Kidney (tissue), 13 donors: ENCODE measurements at regions not wholly inside any gene's neighbourhood (a gene's known extent, or its start where the extent isn't known, plus 50 kb on each side); places are given as distances from the start of the nearest gene placed in this dataset.
A peak's percentile ranks its signal among the peaks of the same experiment; 100 is the strongest.

ENCODE experiments used
- DNase-seq, 5 donors: peaks; one replicate each; pipeline ENCODE4 v3.0.0-alpha.2; 2013 to 2020
- FAIRE-seq: peaks from 2 replicates; lab custom pipeline; 2012; peaks lifted over from hg19 to GRCh38; lab: Jason Lieb, UNC
- H3K27ac ChIP-seq, 2 donors: one replicate each; pipeline ENCODE4 v1.7.0; 2013; ENCODE audit warnings: low read depth in 2 of 2, low read length in 2 of 2, inconsistent platforms in 1 of 2
- H3K27me3 ChIP-seq: one replicate; pipeline ENCODE4 v1.7.1; 2013; ENCODE audit warnings: low read length, inconsistent platforms; ENCODE audit not compliant: control insufficient read depth, insufficient read depth
- H3K36me3 ChIP-seq, 3 donors: one replicate each; pipeline versions ENCODE4 v1.7.0 to v1.7.1; 2013; ENCODE audit warnings: low read length in 3 of 3, control low read depth in 1 of 3, inconsistent platforms in 1 of 3; ENCODE audit not compliant: insufficient read depth in 3 of 3, control insufficient read depth in 2 of 3
- H3K4me1 ChIP-seq, 3 donors: one replicate each; pipeline versions ENCODE4 v1.7.0 to v1.7.1; 2013; ENCODE audit warnings: low read length in 3 of 3, inconsistent platforms in 1 of 3, low read depth in 1 of 3; ENCODE audit not compliant: control insufficient read depth in 2 of 3, insufficient read depth in 2 of 3
- H3K4me3 ChIP-seq, 3 donors: one replicate each; pipeline versions ENCODE4 v1.7.0 to v1.8.1; 2013; ENCODE audit warnings: low read length in 3 of 3, control low read depth in 1 of 3, inconsistent platforms in 1 of 3
- H3K9ac ChIP-seq, 3 donors: one replicate each; pipeline versions ENCODE4 v1.7.0 to v1.7.1; 2013; ENCODE audit warnings: low read length in 3 of 3, control low read depth in 1 of 3, inconsistent platforms in 1 of 3
- H3K9me3 ChIP-seq, 3 donors: one replicate each; pipeline versions ENCODE4 v1.7.0 to v1.7.1; 2013; ENCODE audit warnings: low read length in 3 of 3, control low read depth in 1 of 3, inconsistent platforms in 1 of 3; ENCODE audit not compliant: control insufficient read depth in 2 of 3, insufficient read depth in 1 of 3
- intact Hi-C: fragments of 100-400 bp; cut with DNase I; formaldehyde crosslinking; loops from one replicate; pipeline ENCODE4 v1.11.1; 2022
- TF ChIP-seq, protein P1 (sequence below): IDR thresholded peaks from 3 replicates; pipeline ENCODE4 v1.5.1; 2012; ENCODE audit warnings: mild to moderate bottlenecking, moderate library complexity, borderline replicate concordance; ENCODE audit not compliant: insufficient read depth; ENCODE audit errors: extremely low read depth
- donor health status: control.
- donor health status: control.
- donor health status: control.
- donor health status: control.
- donor health status: control.
- donor health status: DM: yes; HTN: yes; CAD: no.
- donor health status: Normal renal cell carcinoma (clear cell type).

DNA sequence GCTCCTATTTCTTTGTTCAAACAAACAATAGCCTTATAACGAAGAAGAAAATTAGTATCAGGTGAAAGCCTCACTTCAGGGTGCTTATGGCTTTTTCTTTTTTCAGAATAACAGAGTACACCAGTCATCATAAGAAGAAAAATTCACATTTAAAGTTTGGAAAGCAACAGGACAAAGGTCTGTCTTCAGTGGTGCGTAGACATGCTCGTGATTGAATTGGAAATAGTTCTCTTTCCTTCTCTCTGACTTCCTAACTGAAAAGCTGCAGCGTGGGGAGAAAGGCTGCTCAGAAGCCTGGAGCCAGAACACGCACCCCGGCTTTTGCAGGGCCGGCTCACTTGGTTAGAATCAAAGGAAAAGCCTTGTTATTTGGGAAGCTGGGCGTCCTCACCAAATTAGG, 127.6 kb upstream of the ZNF516 start:
- TF ChIP-seq, protein P1, sequence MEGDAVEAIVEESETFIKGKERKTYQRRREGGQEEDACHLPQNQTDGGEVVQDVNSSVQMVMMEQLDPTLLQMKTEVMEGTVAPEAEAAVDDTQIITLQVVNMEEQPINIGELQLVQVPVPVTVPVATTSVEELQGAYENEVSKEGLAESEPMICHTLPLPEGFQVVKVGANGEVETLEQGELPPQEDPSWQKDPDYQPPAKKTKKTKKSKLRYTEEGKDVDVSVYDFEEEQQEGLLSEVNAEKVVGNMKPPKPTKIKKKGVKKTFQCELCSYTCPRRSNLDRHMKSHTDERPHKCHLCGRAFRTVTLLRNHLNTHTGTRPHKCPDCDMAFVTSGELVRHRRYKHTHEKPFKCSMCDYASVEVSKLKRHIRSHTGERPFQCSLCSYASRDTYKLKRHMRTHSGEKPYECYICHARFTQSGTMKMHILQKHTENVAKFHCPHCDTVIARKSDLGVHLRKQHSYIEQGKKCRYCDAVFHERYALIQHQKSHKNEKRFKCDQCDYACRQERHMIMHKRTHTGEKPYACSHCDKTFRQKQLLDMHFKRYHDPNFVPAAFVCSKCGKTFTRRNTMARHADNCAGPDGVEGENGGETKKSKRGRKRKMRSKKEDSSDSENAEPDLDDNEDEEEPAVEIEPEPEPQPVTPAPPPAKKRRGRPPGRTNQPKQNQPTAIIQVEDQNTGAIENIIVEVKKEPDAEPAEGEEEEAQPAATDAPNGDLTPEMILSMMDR, result no peak

DNA sequence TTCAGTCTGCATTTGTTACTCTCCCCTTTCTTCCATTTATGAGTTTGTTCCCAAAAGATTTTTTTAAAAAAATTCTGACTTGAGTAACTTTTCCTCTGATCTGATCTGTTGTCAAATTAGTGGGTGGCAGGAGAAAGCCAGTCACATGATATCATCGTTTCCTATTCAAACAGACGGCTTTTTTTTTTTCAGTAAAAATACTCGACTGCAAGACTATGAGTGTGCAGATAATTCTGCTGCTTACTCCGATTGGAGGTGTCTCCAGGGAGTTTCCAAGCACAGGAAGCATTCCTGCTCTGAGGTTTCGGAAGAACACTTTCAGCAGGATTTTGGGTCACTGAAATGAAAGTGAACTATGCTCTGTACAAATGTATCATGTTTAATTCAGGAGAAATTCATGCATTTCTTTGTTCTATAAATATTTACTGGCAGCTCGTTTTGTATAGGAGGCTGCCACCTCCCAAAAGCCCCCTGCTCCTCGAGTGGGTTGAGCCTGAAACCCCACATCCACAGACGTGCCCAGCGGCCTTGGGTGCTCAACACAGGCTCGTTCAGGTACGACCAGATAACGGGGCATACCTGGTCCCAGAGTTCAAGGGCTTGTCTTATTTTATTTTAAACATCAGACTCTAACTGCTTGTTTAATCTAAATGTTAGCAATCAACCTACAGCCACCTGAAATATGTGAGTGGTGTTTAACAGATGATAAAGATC, 126.9 kb upstream of the ZNF516 start:
- peaks cover 2 to 10% (median 7%) of the 10 kb centered on the region in 3 donors for H3K4me1 ChIP-seq
- intact Hi-C loops, result no loop called here
- no peak for FAIRE-seq
- no peak overlapping the region for H3K27ac ChIP-seq
- TF ChIP-seq, protein P1, result no peak
- peak overlapping the region; percentile 33 to 53 (median 50) for H3K4me3 ChIP-seq
- no peaks in the 10 kb centered on the region for H3K9me3 ChIP-seq
- DNase-seq, result peak in 2 of 5 donors; percentile 59 to 60
- no peaks in the 10 kb centered on the region for H3K36me3 ChIP-seq
- H3K9ac ChIP-seq, result peak overlapping the region in 2 of 3 donors; percentile 6 to 55
- H3K27me3 ChIP-seq, result no peaks in the 10 kb centered on the region

More for the DNA sequence above, 127.6 kb upstream of the ZNF516 start:
- Histone ChIP-seq H3K4me3 (peak overlapping the region in 1 of 3 donors; percentile 50), H3K4me1 (peaks cover 2 to 10% (median 7%) of the 10 kb centered on the region in 3 donors), H3K9ac (no peak overlapping the region), H3K36me3 (no peaks in the 10 kb centered on the region), H3K27ac (no peak overlapping the region), H3K9me3 (no peaks in the 10 kb centered on the region), H3K27me3 (no peaks in the 10 kb centered on the region)
- intact Hi-C loops, result no loop called here
- FAIRE-seq (no peak), DNase-seq (peak in 2 of 5 donors; percentile 43 to 55)

DNA sequence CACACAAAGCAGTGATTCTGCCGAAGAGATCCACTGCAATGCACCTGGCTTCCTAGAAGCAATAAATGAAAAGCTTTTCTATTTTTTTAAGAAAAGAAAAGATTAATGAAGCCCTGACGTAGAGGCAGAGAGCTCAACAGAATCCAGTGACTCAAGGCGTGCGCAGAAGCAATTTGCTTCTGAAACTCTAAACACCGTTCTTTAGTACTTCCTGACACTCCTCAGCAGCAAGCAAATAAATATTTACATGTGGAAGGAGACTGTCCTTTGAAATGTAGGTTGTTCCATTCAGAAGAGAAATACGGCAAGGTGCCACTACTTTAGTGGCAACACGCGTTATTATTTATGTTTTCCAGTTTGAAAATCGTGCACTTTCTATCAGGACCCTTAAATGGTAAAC, 126.2 kb upstream of the ZNF516 start:
- intact Hi-C loops, result no loop called here
- H3K4me3 ChIP-seq, result peak overlapping the region in 2 of 3 donors; percentile 50 to 53
- no peaks in the 10 kb centered on the region for H3K36me3 ChIP-seq
- peaks cover 2 to 10% (median 7%) of the 10 kb centered on the region in 3 donors for H3K4me1 ChIP-seq
- DNase-seq, result peak in 3 of 5 donors; percentile 42 to 82 (median 82)
- no peaks in the 10 kb centered on the region for H3K27me3 ChIP-seq
- no peak overlapping the region for H3K27ac ChIP-seq
- no peak for FAIRE-seq
- H3K9ac ChIP-seq, result peak overlapping the region in 2 of 3 donors; percentile 47 to 55
- TF ChIP-seq, protein P1, result no peak
- H3K9me3 ChIP-seq, result no peaks in the 10 kb centered on the region
